Middle frontal gyrus (tissue), 1 donor: ENCODE measurements at regions not wholly inside any gene's neighbourhood (a gene's known extent, or its start where the extent isn't known, plus 50 kb on each side); places are given as distances from the start of the nearest gene placed in this dataset.

Experiments used
- DNase-seq: peaks from one replicate; pipeline ENCODE4 v3.0.0-alpha.2; 2015; ENCODE audit warnings: low spot score; ENCODE audit errors: extremely low spot score

GRCh38 chr5:133663397-133664054 lies 51.2 kb upstream of the FSTL4 start:
- DNase-seq: no peak

- DNase-seq: no peak
Observed at GRCh38 chr5:133662578-133662977, 50.2 kb upstream of the FSTL4 start.
